Mesenchymal stem cell (in vitro differentiated cells and primary cell): ENCODE measurements at regions not wholly inside any gene's neighbourhood (a gene's known extent, or its start where the extent isn't known, plus 50 kb on each side); places are given as distances from the start of the nearest gene placed in this dataset.

ENCODE experiments used
- DNase-seq: peaks from one replicate; pipeline ENCODE4 v3.0.0-alpha.2; 2013
- H2AFZ ChIP-seq: one replicate; pipeline ENCODE4 v1.6.1; 2013; ENCODE audit warnings: low read depth, mild to moderate bottlenecking, control low read depth, inconsistent platforms, low read length, moderate library complexity
- H2AK5ac ChIP-seq: 2 replicates; pipeline ENCODE4 v1.6.1; 2013; ENCODE audit warnings: low read length, moderate library complexity, mild to moderate bottlenecking, inconsistent platforms; ENCODE audit not compliant: severe bottlenecking
- H2BK120ac ChIP-seq: one replicate; pipeline ENCODE4 v1.6.1; 2013; ENCODE audit warnings: low read depth, mild to moderate bottlenecking, inconsistent platforms, low read length, moderate library complexity
- H2BK12ac ChIP-seq, 2 experiments: one replicate each; pipeline ENCODE4 v1.6.1; 2013; ENCODE audit warnings: inconsistent platforms in 2 of 2, low read length in 2 of 2, mild to moderate bottlenecking in 2 of 2, moderate library complexity in 2 of 2, control low read depth in 1 of 2
- H2BK15ac ChIP-seq: one replicate; pipeline ENCODE4 v1.6.1; 2013; ENCODE audit warnings: mild to moderate bottlenecking, low read depth, inconsistent platforms; ENCODE audit not compliant: poor library complexity, severe bottlenecking
- H2BK5ac ChIP-seq: 2 replicates; pipeline ENCODE4 v1.6.1; 2013; ENCODE audit warnings: low read depth, mild to moderate bottlenecking, low read length, control low read depth, inconsistent platforms; ENCODE audit not compliant: poor library complexity, severe bottlenecking
- H3K14ac ChIP-seq, 2 experiments: one replicate each; pipeline ENCODE4 v1.6.1; 2013; ENCODE audit warnings: inconsistent platforms in 2 of 2, low read length in 2 of 2, control low read depth in 1 of 2, mild to moderate bottlenecking in 1 of 2, moderate library complexity in 1 of 2
- H3K18ac ChIP-seq, 2 experiments: one replicate each; pipeline ENCODE4 v1.6.1; 2013; ENCODE audit warnings: inconsistent platforms in 2 of 2, low read length in 2 of 2, control low read depth in 1 of 2, low read depth in 1 of 2, mild to moderate bottlenecking in 1 of 2
- H3K23ac ChIP-seq, 2 experiments: one replicate each; pipeline ENCODE4 v1.6.1; 2013; ENCODE audit warnings: inconsistent platforms in 2 of 2, low read length in 2 of 2, mild to moderate bottlenecking in 2 of 2, moderate library complexity in 2 of 2, control low read depth in 1 of 2
- H3K27ac ChIP-seq: 2 replicates; pipeline ENCODE4 v1.5.1; 2013; ENCODE audit warnings: mild to moderate bottlenecking, moderate library complexity, low read length, control low read depth, inconsistent platforms; ENCODE audit not compliant: poor library complexity, severe bottlenecking
- H3K27me3 ChIP-seq, 2 experiments: 2 replicates each; pipeline versions ENCODE4 v1.6.1 to v1.7.0; 2013; ENCODE audit warnings: low read length in 2 of 2, mild to moderate bottlenecking in 2 of 2, moderate library complexity in 2 of 2, control low read depth in 1 of 2, inconsistent platforms in 1 of 2; ENCODE audit not compliant: control insufficient read depth in 1 of 2, insufficient read depth in 1 of 2
- H3K36me3 ChIP-seq, 2 experiments: 2 replicates each; pipeline versions ENCODE4 v1.6.1 to v1.7.0; 2013; ENCODE audit warnings: low read length in 2 of 2, control low read depth in 1 of 2, inconsistent platforms in 1 of 2, low read depth in 1 of 2, mild to moderate bottlenecking in 1 of 2; ENCODE audit not compliant: insufficient read depth in 2 of 2, control insufficient read depth in 1 of 2
- H3K4ac ChIP-seq, 2 experiments: one replicate each; pipeline ENCODE4 v1.6.1; 2013; ENCODE audit warnings: inconsistent platforms in 2 of 2, low read length in 2 of 2, mild to moderate bottlenecking in 2 of 2, moderate library complexity in 2 of 2, control low read depth in 1 of 2, low read depth in 1 of 2
- H3K4me1 ChIP-seq: 2 replicates; pipeline ENCODE4 v1.6.1; 2013; ENCODE audit warnings: low read depth, low read length, control low read depth; ENCODE audit not compliant: control insufficient read depth, insufficient read depth
- H3K4me2 ChIP-seq: 2 replicates; pipeline ENCODE4 v1.6.1; 2013; ENCODE audit warnings: low read length, mild to moderate bottlenecking, inconsistent platforms; ENCODE audit not compliant: poor library complexity, severe bottlenecking
- H3K4me3 ChIP-seq, 2 experiments: 2 replicates each; pipeline versions ENCODE4 v1.5.1 to v1.7.0; 2013; ENCODE audit warnings: low read length in 2 of 2, mild to moderate bottlenecking in 2 of 2, control low read depth in 1 of 2, low read depth in 1 of 2; ENCODE audit not compliant: insufficient read depth in 1 of 2
- H3K79me1 ChIP-seq: replicated peaks from 2 replicates; pipeline ENCODE4 v1.6.1; 2013; ENCODE audit warnings: mild to moderate bottlenecking, control low read depth, low read length, inconsistent platforms; ENCODE audit not compliant: poor library complexity, severe bottlenecking
- H3K9ac ChIP-seq: 2 replicates; pipeline ENCODE4 v1.7.0; 2013; ENCODE audit warnings: mild to moderate bottlenecking, low read length, moderate library complexity
- H3K9me3 ChIP-seq: 2 replicates; pipeline ENCODE4 v1.7.0; 2013; ENCODE audit warnings: mild to moderate bottlenecking, low read length; ENCODE audit not compliant: control insufficient read depth
- H4K8ac ChIP-seq: one replicate; pipeline ENCODE4 v1.6.1; 2013; ENCODE audit warnings: inconsistent platforms, mild to moderate bottlenecking, low read length, moderate library complexity
- H4K91ac ChIP-seq: one replicate; pipeline ENCODE4 v1.6.1; 2013; ENCODE audit warnings: mild to moderate bottlenecking, low read length, inconsistent platforms
- WGBS: methylation state at CpG from one replicate; pipeline ENCODE4 v1.1.7; 2013; ENCODE audit warnings: mixed read lengths; 5-methylcytosine and 5-hydroxymethylcytosine counted together

DNA sequence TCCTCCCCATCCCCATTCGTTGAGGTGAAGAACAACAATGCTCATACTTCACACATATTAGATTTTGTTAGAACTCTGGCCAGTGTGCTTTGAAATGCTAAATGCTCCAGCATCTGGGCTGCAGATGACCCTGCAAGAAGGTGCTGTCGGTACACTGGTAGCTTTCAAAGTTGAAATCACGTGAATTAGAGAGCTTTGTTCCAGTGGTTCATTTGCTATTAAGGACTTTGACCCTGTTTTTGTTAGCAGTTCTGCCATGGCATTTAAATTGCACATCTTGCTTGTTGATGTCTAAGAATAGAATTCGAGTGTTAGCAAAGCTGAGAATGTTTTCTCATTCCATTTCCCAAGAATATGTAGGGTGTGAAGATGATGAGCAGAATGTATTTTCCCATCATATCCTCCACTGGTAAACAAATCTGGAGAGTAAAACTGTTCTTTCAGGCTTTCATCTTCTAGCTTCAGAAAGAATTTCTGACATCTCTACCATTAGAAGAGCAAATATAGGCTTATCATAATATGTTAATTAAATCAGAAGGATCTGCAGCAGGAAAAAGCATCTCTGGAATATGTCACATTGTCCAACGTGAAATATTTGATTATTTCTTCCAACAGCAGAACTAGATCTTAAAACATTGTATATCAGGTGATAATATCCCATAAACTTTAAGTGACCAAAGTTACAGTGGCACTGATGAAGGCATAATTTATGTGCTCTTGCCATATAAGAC, 98.8 kb upstream of the PDE3A start:
- DNase-seq, result no peak
- Histone ChIP-seq H2BK12ac (no peak overlapping the region), H2BK15ac (no peak overlapping the region), H3K27me3 (no peaks in the 10 kb centered on the region), H3K36me3 (no peaks in the 10 kb centered on the region), H3K18ac (no peak overlapping the region), H3K4me1 (peaks cover 2% of the 10 kb centered on the region), H3K9me3 (no peaks in the 10 kb centered on the region), H3K4me2 (no peak overlapping the region), H2AK5ac (no peak overlapping the region), H3K23ac (no peak overlapping the region), H3K27ac (no peak overlapping the region), H3K4me3 (no peak overlapping the region), H4K91ac (no peak overlapping the region), H4K8ac (no peak overlapping the region), H2AFZ (no peak overlapping the region), H3K4ac (no peak overlapping the region), H2BK5ac (no peak overlapping the region), H2BK120ac (no peak overlapping the region), H3K14ac (no peak overlapping the region), H3K9ac (no peak overlapping the region), H3K79me1 (no peaks in the 10 kb centered on the region)
- WGBS, result 52% methylated on average over 3 of the region's 5 CpGs

DNA sequence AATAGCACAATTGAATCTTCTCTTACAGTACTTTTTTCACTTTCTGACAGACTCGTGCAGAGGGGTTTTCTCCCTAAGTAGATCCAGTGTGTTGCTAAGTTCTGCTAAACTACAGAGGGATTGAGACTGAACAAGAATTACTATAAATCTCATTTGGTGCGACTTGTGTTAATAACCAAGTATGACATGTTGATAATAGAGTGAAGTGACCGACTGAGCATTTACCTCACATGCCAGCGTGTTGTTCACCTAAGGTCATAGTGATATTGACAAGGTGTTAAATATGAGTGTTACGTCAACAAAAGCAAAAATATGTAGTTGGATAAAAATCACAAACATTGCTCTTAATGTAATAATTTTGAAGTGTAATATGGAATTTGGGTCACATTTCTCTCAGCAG, 97.8 kb upstream of the PDE3A start:
- Histone ChIP-seq H2BK12ac (no peak overlapping the region), H3K27ac (no peak overlapping the region), H4K91ac (no peak overlapping the region), H2AK5ac (no peak overlapping the region), H3K4me1 (no peaks in the 10 kb centered on the region), H3K14ac (no peak overlapping the region), H3K9ac (no peak overlapping the region), H2AFZ (no peak overlapping the region), H3K27me3 (no peaks in the 10 kb centered on the region), H3K36me3 (no peaks in the 10 kb centered on the region), H2BK120ac (no peak overlapping the region), H2BK15ac (no peak overlapping the region), H3K9me3 (no peaks in the 10 kb centered on the region), H2BK5ac (no peak overlapping the region), H3K23ac (no peak overlapping the region), H3K79me1 (no peaks in the 10 kb centered on the region), H4K8ac (no peak overlapping the region), H3K4ac (no peak overlapping the region), H3K18ac (no peak overlapping the region), H3K4me3 (no peak overlapping the region), H3K4me2 (no peak overlapping the region)
- no peak for DNase-seq
- 86% methylated on average over 4 of the region's 5 CpGs for WGBS

DNA sequence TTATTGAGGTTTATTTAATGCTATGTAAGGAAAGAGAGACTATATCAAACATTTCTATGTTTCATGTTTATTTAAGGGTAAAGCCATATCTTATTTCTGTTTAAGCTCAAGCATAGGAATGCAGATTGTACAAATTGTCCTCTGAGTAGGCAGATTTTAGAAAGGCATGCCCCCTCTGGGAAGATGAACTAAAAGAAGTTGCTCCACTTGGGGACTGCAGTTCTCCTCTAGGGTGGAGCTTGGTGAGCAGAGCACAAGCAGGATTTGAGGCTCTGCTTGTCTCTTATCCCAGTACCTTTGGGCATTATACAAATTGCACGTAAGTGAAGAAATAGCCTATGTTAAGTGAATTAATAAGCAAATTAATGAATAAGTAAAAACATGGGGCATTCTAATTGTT, 96.2 kb upstream of the PDE3A start:
- no peak overlapping the region for H3K4me2 ChIP-seq
- no peak overlapping the region for H2BK120ac ChIP-seq
- no peak overlapping the region for H4K91ac ChIP-seq
- no peak overlapping the region for H2BK12ac ChIP-seq
- H3K4me1 ChIP-seq, result no peaks in the 10 kb centered on the region
- H2BK15ac ChIP-seq, result no peak overlapping the region
- no peak overlapping the region for H2AK5ac ChIP-seq
- H3K9me3 ChIP-seq, result no peaks in the 10 kb centered on the region
- H3K4ac ChIP-seq, result no peak overlapping the region
- H3K36me3 ChIP-seq, result no peaks in the 10 kb centered on the region
- no peak overlapping the region for H3K27ac ChIP-seq
- DNase-seq, result no peak
- H3K4me3 ChIP-seq, result no peak overlapping the region
- H3K9ac ChIP-seq, result no peak overlapping the region
- H3K27me3 ChIP-seq, result no peaks in the 10 kb centered on the region
- H4K8ac ChIP-seq, result no peak overlapping the region
- no peak overlapping the region for H3K14ac ChIP-seq
- no peak overlapping the region for H3K18ac ChIP-seq
- no peak overlapping the region for H2BK5ac ChIP-seq
- no CpG with 5 or more reads among the region's 1 CpG for WGBS
- no peak overlapping the region for H2AFZ ChIP-seq
- H3K23ac ChIP-seq, result no peak overlapping the region
- no peaks in the 10 kb centered on the region for H3K79me1 ChIP-seq

DNA sequence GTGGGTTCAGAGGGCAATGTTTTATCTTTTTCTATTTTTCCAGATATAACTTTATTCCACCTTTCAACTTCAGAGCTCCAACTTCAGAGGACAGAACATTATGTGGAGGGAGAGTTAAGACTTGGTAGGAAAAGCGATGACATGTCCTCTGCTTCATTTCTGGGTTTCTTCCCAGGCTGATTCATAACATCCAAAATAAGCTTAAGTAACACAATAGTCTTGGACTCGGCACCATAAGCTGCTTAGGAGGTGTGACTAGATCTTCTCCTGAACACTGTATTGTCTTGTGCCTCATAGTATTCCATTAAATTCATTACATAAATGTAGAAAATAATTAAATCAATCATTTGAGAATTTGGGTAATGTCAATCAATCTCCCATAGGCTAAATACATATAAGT, 95.5 kb upstream of the PDE3A start:
- Histone ChIP-seq H4K91ac (no peak overlapping the region), H3K23ac (no peak overlapping the region), H3K27me3 (no peaks in the 10 kb centered on the region), H2AFZ (no peak overlapping the region), H3K9ac (no peak overlapping the region), H3K36me3 (no peaks in the 10 kb centered on the region), H2BK120ac (no peak overlapping the region), H3K4me3 (no peak overlapping the region), H3K4ac (no peak overlapping the region), H2BK15ac (no peak overlapping the region), H4K8ac (no peak overlapping the region), H3K9me3 (no peaks in the 10 kb centered on the region), H3K18ac (no peak overlapping the region), H3K4me2 (no peak overlapping the region), H2AK5ac (no peak overlapping the region), H2BK5ac (no peak overlapping the region), H3K14ac (no peak overlapping the region), H3K27ac (no peak overlapping the region), H3K79me1 (no peaks in the 10 kb centered on the region), H3K4me1 (no peaks in the 10 kb centered on the region), H2BK12ac (no peak overlapping the region)
- no peak for DNase-seq
- WGBS, result no CpG with 5 or more reads among the region's 2 CpGs
